HG02981 (cell line): ENCODE measurements at regions not wholly inside any gene's neighbourhood (a gene's known extent, or its start where the extent isn't known, plus 50 kb on each side); places are given as distances from the start of the nearest gene placed in this dataset.

Source experiments
- ATAC-seq: cut with Tn5 transposase; IDR thresholded peaks from one replicate; pipeline ENCODE4 v1.9.1; 2021; ENCODE audit warnings: mild to moderate bottlenecking, moderate library complexity; ENCODE audit not compliant: unreplicated experiment

- ATAC-seq: no peak
Measured at GRCh38 chr5:173557123-173557903, 59.1 kb downstream of the BOD1 start.

GRCh38 chr5:173556142-173557028 lies 60.1 kb downstream of the BOD1 start:
- ATAC-seq: no peak

- no peak for ATAC-seq
Measured at GRCh38 chr5:173554989-173555705, 61.3 kb downstream of the BOD1 start.

- no peak for ATAC-seq
Measured at GRCh38 chr5:173554038-173554955, 62.2 kb downstream of the BOD1 start.

- ATAC-seq: no peak
Measured at GRCh38 chr5:173550641-173551040, 65.8 kb downstream of the BOD1 start.

- ATAC-seq: no peak
Measured at GRCh38 chr5:173549644-173550043, 66.8 kb downstream of the BOD1 start.

GRCh38 chr5:173547579-173547978 lies 68.9 kb downstream of the BOD1 start:
- ATAC-seq: peak; percentile 88

- no peak for ATAC-seq
Measured at GRCh38 chr5:173542964-173543363, 73.5 kb downstream of the BOD1 start.

GRCh38 chr5:173542159-173542558 lies 74.3 kb downstream of the BOD1 start:
- no peak for ATAC-seq

GRCh38 chr5:173538654-173539053 lies 77.8 kb downstream of the BOD1 start:
- ATAC-seq: no peak

- ATAC-seq: no peak
Measured at GRCh38 chr5:173538018-173538417, 78.4 kb downstream of the BOD1 start.

GRCh38 chr5:173537228-173537627 lies 79.2 kb downstream of the BOD1 start:
- no peak for ATAC-seq

- ATAC-seq: no peak
Measured at GRCh38 chr5:173535976-173536639, 80.3 kb downstream of the BOD1 start.

- ATAC-seq: no peak
Measured at GRCh38 chr5:173535166-173535975, 81.1 kb downstream of the BOD1 start.

- ATAC-seq: no peak
Measured at GRCh38 chr5:173534664-173535063, 81.8 kb downstream of the BOD1 start.

- no peak for ATAC-seq
Measured at GRCh38 chr5:173534031-173534430, 82.4 kb downstream of the BOD1 start.

GRCh38 chr5:173532689-173533250 lies 83.7 kb downstream of the BOD1 start:
- no peak for ATAC-seq

- no peak for ATAC-seq
Measured at GRCh38 chr5:173531863-173532262, 84.6 kb downstream of the BOD1 start.

- no peak for ATAC-seq
Measured at GRCh38 chr5:173530547-173530946, 85.9 kb downstream of the BOD1 start.
